Ovary (tissue), 7 donors: ENCODE measurements at regions not wholly inside any gene's neighbourhood (a gene's known extent, or its start where the extent isn't known, plus 50 kb on each side); places are given as distances from the start of the nearest gene placed in this dataset.

Experiments
- DNase-seq, 5 donors: peaks; one replicate each; pipeline ENCODE4 v3.0.0-alpha.2; 2019 to 2020
- H3K27ac ChIP-seq, 2 donors: fragments of 200-600 bp; one replicate each; pipeline versions ENCODE4 v1.5.1 to v1.8.0; 2019 to 2022
- H3K27me3 ChIP-seq: fragments of 200-600 bp; one replicate; pipeline ENCODE4 v1.8.0; 2022
- H3K36me3 ChIP-seq: fragments of 200-600 bp; sonication (generic); one replicate; pipeline ENCODE4 v1.5.1; 2019
- H3K4me1 ChIP-seq: one replicate; pipeline ENCODE4 v1.8.1; 2013; ENCODE audit warnings: mild to moderate bottlenecking, moderate library complexity; ENCODE audit not compliant: insufficient read depth
- H3K4me3 ChIP-seq: fragments of 200-600 bp; sonication (generic); one replicate; pipeline ENCODE4 v1.5.1; 2017
- H3K9me3 ChIP-seq, 2 donors: fragments of 200-600 bp in 1 of 2; sonication (generic) in 1 of 2; one replicate each; pipeline versions ENCODE4 v1.5.1 to v1.8.1; 2013 to 2019; ENCODE audit warnings: mild to moderate bottlenecking in 1 of 2, moderate library complexity in 1 of 2
- CTCF ChIP-seq, 3 donors: fragments of 450-650 bp in 2 of 3; fragments of 200-600 bp in 1 of 3; IDR thresholded peaks; one replicate each; pipeline versions ENCODE4 v1.5.1 to v1.8.0; 2016 to 2022; ENCODE audit warnings: antibody characterized with exemption in 3 of 3, mild to moderate bottlenecking in 1 of 3
- EP300 ChIP-seq: sonication (generic); formaldehyde crosslinking; IDR thresholded peaks from one replicate; pipeline ENCODE4 v1.6.1; 2017; ENCODE audit warnings: antibody characterized with exemption
- POLR2A ChIP-seq: fragments of 450-650 bp; IDR thresholded peaks from one replicate; pipeline ENCODE4 v1.6.1; 2017; ENCODE audit warnings: antibody characterized with exemption, mild to moderate bottlenecking, moderate library complexity
- WGBS, 3 donors: extraction: QIAGEN DNeasy Blood & Tissue Kit in 1 of 3; methylation state at CpG; one replicate each; pipeline versions ENCODE4 v1.1.5 to v1.1.7; 2013 to 2017; 5-methylcytosine and 5-hydroxymethylcytosine counted together
- intact Hi-C, 4 donors: fragments of 100-400 bp; cut with DNase I; formaldehyde crosslinking; loops; one replicate each; pipeline versions ENCODE4 v1.11.0 to v1.15.1; 2022 to 2023
- donor health status: DM: no; HTN: no; CAD: no; lungs with moderate emphysema.
- donor health status: DM: no; HTN: no; CAD: no.
- donor health status: Bipolar disorder and iron deficiency.
- donor health status: DM: no; HTN: no; CAD: no.
- donor health status: DM: yes; HTN: yes; CAD: no.

DNA sequence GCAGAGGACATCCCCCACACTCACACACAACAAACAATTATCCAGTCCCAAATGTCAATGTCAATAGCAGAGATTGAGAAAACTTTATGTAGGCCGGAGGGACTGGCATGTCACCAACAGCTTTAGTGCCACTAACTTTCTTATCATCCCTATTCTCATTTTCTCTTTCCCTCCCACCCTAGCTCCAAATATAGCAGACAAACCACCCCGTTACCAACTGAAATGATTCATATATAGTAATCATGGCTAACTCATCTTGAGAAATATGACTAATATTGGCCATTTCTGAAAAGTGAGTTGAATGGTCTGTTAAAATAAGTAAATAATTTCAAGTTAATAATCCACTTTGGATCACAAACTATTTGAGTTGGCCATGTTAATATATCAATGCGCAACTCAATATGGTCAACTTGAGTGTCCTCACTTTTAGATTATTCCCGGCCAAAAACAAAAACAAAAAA, 242.1 kb upstream of the RND3 start:
- no peaks in the 10 kb centered on the region for H3K9me3 ChIP-seq
- intact Hi-C loops: no loop called here
- H3K4me3 ChIP-seq: no peak overlapping the region
- 89 to 91% (median 90%) methylated on average over 4 of the region's 4 CpGs for WGBS, 3 donors
- no peak overlapping the region for H3K27ac ChIP-seq
- no peaks in the 10 kb centered on the region for H3K4me1 ChIP-seq
- DNase-seq: no peak
- H3K36me3 ChIP-seq: no peaks in the 10 kb centered on the region
- H3K27me3 ChIP-seq: no peaks in the 10 kb centered on the region
- no peak for TF ChIP-seq POLR2A
- no peak for TF ChIP-seq EP300
- no peak for TF ChIP-seq CTCF (IDR thresholded peaks at IDR 0.05)

DNA sequence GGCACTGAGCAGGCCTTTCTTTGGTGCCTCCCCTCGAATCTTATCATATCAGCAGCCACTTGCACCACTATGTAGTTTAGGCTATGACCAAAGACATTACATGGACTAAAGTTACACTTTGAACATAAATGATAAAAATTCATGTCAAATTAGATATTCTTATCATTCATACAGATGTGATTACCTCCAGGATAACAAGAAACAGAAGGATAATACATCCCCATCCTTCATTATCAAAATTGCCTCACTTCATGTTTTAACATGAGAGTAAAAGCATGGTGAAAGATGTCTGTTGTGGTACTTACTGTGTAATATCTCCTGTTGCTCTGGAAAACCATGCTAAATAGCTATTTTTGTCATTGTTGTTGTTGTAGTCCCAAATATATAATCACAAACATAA, 230.8 kb upstream of the RND3 start:
- no peak overlapping the region for H3K27ac ChIP-seq
- intact Hi-C loops: no loop called here

GRCh38 chr2:150716186-150716585, 228.7 kb upstream of the RND3 start:
- no peaks in the 10 kb centered on the region for H3K9me3 ChIP-seq
- H3K27me3 ChIP-seq: no peaks in the 10 kb centered on the region
- H3K36me3 ChIP-seq: no peaks in the 10 kb centered on the region
- TF ChIP-seq CTCF (IDR thresholded peaks at IDR 0.05): no peak
- no peak for TF ChIP-seq EP300
- no peak for TF ChIP-seq POLR2A
- no peak for DNase-seq
- no peak overlapping the region for H3K27ac ChIP-seq
- no peak overlapping the region for H3K4me3 ChIP-seq
- peaks cover 3% of the 10 kb centered on the region for H3K4me1 ChIP-seq
- intact Hi-C loops: no loop called here
- WGBS, 3 donors: 12 to 30% (median 27%) methylated on average over 1 of the region's 1 CpG

More for the DNA sequence above, 230.8 kb upstream of the RND3 start:
- H3K4me3 ChIP-seq: no peak overlapping the region
- peaks cover 2% of the 10 kb centered on the region for H3K4me1 ChIP-seq
- 64 to 83% (median 68%) methylated on average over 1 of the region's 1 CpG for WGBS, 3 donors
- no peak for TF ChIP-seq EP300
- TF ChIP-seq POLR2A: no peak
- no peak for TF ChIP-seq CTCF (IDR thresholded peaks at IDR 0.05)
- DNase-seq: no peak
- no peaks in the 10 kb centered on the region for H3K27me3 ChIP-seq
- H3K36me3 ChIP-seq: no peaks in the 10 kb centered on the region
- H3K9me3 ChIP-seq: no peaks in the 10 kb centered on the region

DNA sequence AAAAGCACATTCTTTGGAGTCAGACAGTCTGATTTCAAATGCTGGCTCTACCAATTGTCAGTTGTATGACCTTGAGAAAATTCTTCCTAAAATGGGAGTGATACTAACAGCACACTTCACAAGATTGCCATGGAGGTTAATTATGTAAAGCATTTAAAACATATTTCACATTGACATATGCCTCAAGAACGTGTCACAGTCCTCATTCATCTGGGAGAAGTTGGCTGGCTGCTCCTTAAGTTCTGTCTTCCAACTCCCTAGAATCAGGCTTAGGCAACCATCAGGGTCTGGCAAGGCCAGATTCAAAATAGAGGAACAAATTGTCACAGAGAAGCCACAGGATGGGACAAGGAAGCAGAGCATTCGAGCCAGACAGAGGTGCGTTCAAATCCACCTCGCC, 228.0 kb upstream of the RND3 start:
- TF ChIP-seq POLR2A: no peak
- no peak for TF ChIP-seq EP300
- TF ChIP-seq CTCF (IDR thresholded peaks at IDR 0.05): no peak
- no peak for DNase-seq
- Histone ChIP-seq H3K27me3 (no peaks in the 10 kb centered on the region), H3K9me3 (no peaks in the 10 kb centered on the region), H3K4me1 (peaks cover 3% of the 10 kb centered on the region), H3K4me3 (no peak overlapping the region), H3K36me3 (no peaks in the 10 kb centered on the region), H3K27ac (no peak overlapping the region)
- WGBS, 3 donors: 76 to 84% (median 77%) methylated on average over 4 of the region's 4 CpGs
- intact Hi-C loops: no loop called here
